H1 (cell line): ENCODE measurements at regions not wholly inside any gene's neighbourhood (a gene's known extent, or its start where the extent isn't known, plus 50 kb on each side); places are given as distances from the start of the nearest gene placed in this dataset.

Experiments used
- CTCF ChIA-PET: fragments of 300-600 bp; sonication (Branson Sonifier 250); formaldehyde crosslinking; loops from one replicate; lab custom pipeline; 2021; ENCODE audit not compliant: partially characterized antibody; lab: Charles Lee
- POLR2A ChIA-PET: fragments of 300-600 bp; sonication (Branson Sonifier 250); formaldehyde crosslinking; loops from one replicate; lab custom pipeline; 2021; ENCODE audit warnings: inconsistent platforms; ENCODE audit not compliant: partially characterized antibody; lab: Charles Lee
- DNase-seq, 2 experiments: peaks; one replicate each; pipeline versions ENCODE4 v3.0.0 to v3.0.0-alpha.2; 2010 to 2022; ENCODE audit warnings: low spot score in 2 of 2, low read depth in 1 of 2, mixed read lengths in 1 of 2
- FAIRE-seq: peaks from 2 replicates; lab custom pipeline; 2011; peaks lifted over from hg19 to GRCh38; lab: Jason Lieb, UNC
- H2AFZ ChIP-seq: 2 replicates; pipeline ENCODE4 v1.8.1; 2012; ENCODE audit warnings: low read length, inconsistent platforms
- H2AK5ac ChIP-seq: 2 replicates; pipeline ENCODE4 v1.6.1; 2013; ENCODE audit warnings: low read depth, low read length
- H2BK120ac ChIP-seq: replicated peaks from 2 replicates; pipeline ENCODE3; 2013; ENCODE audit warnings: low read depth, low read length, inconsistent platforms
- H2BK12ac ChIP-seq: 2 replicates; pipeline ENCODE4 v1.6.1; 2013; ENCODE audit warnings: low read depth, low read length
- H2BK15ac ChIP-seq: 2 replicates; pipeline ENCODE4 v1.6.1; 2013; ENCODE audit warnings: low read length
- H2BK20ac ChIP-seq: 2 replicates; pipeline ENCODE4 v1.6.1; 2013; ENCODE audit warnings: low read length
- H2BK5ac ChIP-seq: 2 replicates; pipeline ENCODE4 v1.6.1; 2013; ENCODE audit warnings: low read depth, low read length
- H3K14ac ChIP-seq: 2 replicates; pipeline ENCODE4 v1.6.1; 2013; ENCODE audit warnings: inconsistent platforms; ENCODE audit not compliant: insufficient read length
- H3K18ac ChIP-seq: 2 replicates; pipeline ENCODE4 v1.6.1; 2013; ENCODE audit warnings: low read length; ENCODE audit errors: extremely low read depth
- H3K23ac ChIP-seq: 2 replicates; pipeline ENCODE4 v1.6.1; 2013; ENCODE audit warnings: inconsistent platforms; ENCODE audit not compliant: insufficient read length
- H3K23me2 ChIP-seq: 2 replicates; pipeline ENCODE4 v1.6.1; 2013; ENCODE audit warnings: low read depth, low read length
- H3K27ac ChIP-seq: 2 replicates; pipeline ENCODE4 v1.6.1; 2011; ENCODE audit warnings: low read depth, low read length, inconsistent platforms
- H3K27me3 ChIP-seq, 4 experiments: replicated peaks in 1 of 4; 1 replicate in 1 of 4; 2 replicates in 3 of 4; pipeline versions ENCODE4 v1.6.1 to v1.8.1; 2011 to 2013; ENCODE audit warnings: low read length in 3 of 4, mild to moderate bottlenecking in 3 of 4, inconsistent platforms in 2 of 4, mixed read lengths in 2 of 4, moderate library complexity in 1 of 4; ENCODE audit not compliant: control insufficient read depth in 3 of 4, insufficient read depth in 3 of 4; ENCODE audit errors: extremely low read depth in 1 of 4
- H3K36me3 ChIP-seq, 4 experiments: 2 replicates each; pipeline versions ENCODE4 v1.6.1 to v1.8.1; 2011 to 2013; ENCODE audit warnings: mild to moderate bottlenecking in 4 of 4, low read length in 3 of 4, moderate library complexity in 2 of 4, control low read depth in 1 of 4, inconsistent platforms in 1 of 4; ENCODE audit not compliant: insufficient read depth in 4 of 4, control insufficient read depth in 2 of 4
- H3K4ac ChIP-seq: replicated peaks from 2 replicates; pipeline ENCODE3; 2013; ENCODE audit warnings: low read length, low read depth, mixed read lengths, inconsistent platforms; ENCODE audit not compliant: insufficient read length
- H3K4me1 ChIP-seq, 4 experiments: replicated peaks in 1 of 4; 1 replicate in 1 of 4; 2 replicates in 3 of 4; pipeline versions ENCODE4 v1.6.1 to v1.8.1; 2011 to 2013; ENCODE audit warnings: low read length in 3 of 4, inconsistent platforms in 2 of 4, mixed read lengths in 1 of 4; ENCODE audit not compliant: insufficient read depth in 4 of 4, control insufficient read depth in 3 of 4
- H3K4me2 ChIP-seq, 2 experiments: 2 replicates each; pipeline versions ENCODE4 v1.6.1 to v1.8.1; 2011 to 2013; ENCODE audit warnings: low read depth in 2 of 2, low read length in 2 of 2, control low read depth in 1 of 2, inconsistent platforms in 1 of 2, mild to moderate bottlenecking in 1 of 2; ENCODE audit not compliant: insufficient read depth in 1 of 2
- H3K4me3 ChIP-seq, 4 experiments: fragments of 200-600, 300-600 bp in 1 of 4; sonication (generic), shearing (Covaris generic), sonication (Bioruptor Twin) in 1 of 4; 2 replicates each; pipeline versions ENCODE4 v1.5.1 to v1.8.1; 2011 to 2016; ENCODE audit warnings: low read length in 4 of 4, low read depth in 3 of 4, control low read depth in 2 of 4, inconsistent platforms in 2 of 4, mild to moderate bottlenecking in 2 of 4, mixed read lengths in 1 of 4, moderate library complexity in 1 of 4; ENCODE audit not compliant: insufficient read depth in 2 of 4; ENCODE audit errors: extremely low read depth in 1 of 4
- H3K56ac ChIP-seq: replicated peaks from 2 replicates; pipeline ENCODE3; 2013; ENCODE audit warnings: low read depth, mild to moderate bottlenecking, mixed read lengths, low read length, inconsistent platforms; ENCODE audit not compliant: insufficient read length
- H3K79me1 ChIP-seq: 2 replicates; pipeline ENCODE4 v1.6.1; 2013; ENCODE audit warnings: low read depth, low read length, control low read depth
- H3K79me2 ChIP-seq, 2 experiments: 2 replicates each; pipeline versions ENCODE4 v1.6.1 to v1.8.1; 2012 to 2013; ENCODE audit warnings: low read length in 2 of 2, mild to moderate bottlenecking in 2 of 2, inconsistent platforms in 1 of 2; ENCODE audit not compliant: insufficient read depth in 2 of 2, control insufficient read depth in 1 of 2
- H3K9ac ChIP-seq, 4 experiments: replicated peaks in 1 of 4; 1 replicate in 1 of 4; 2 replicates in 3 of 4; pipeline versions ENCODE4 v1.6.1 to v1.8.1; 2011 to 2013; ENCODE audit warnings: low read depth in 3 of 4, low read length in 3 of 4, control low read depth in 2 of 4, mild to moderate bottlenecking in 2 of 4, moderate library complexity in 2 of 4, inconsistent platforms in 1 of 4; ENCODE audit errors: extremely low read depth in 1 of 4
- H3K9me3 ChIP-seq, 2 experiments: 2 replicates each; pipeline versions ENCODE4 v1.6.1 to v1.8.1; 2012 to 2013; ENCODE audit warnings: mild to moderate bottlenecking in 2 of 2, moderate library complexity in 2 of 2, control low read depth in 1 of 2, inconsistent platforms in 1 of 2, low read depth in 1 of 2, low read length in 1 of 2, mixed read lengths in 1 of 2; ENCODE audit not compliant: insufficient read depth in 2 of 2
- H4K20me1 ChIP-seq, 2 experiments: replicated peaks in 1 of 2; 2 replicates each; pipeline versions ENCODE3 to v1.8.1; 2011 to 2013; ENCODE audit warnings: inconsistent platforms in 2 of 2, low read length in 2 of 2, mild to moderate bottlenecking in 1 of 2; ENCODE audit not compliant: insufficient read depth in 2 of 2, control insufficient read depth in 1 of 2
- H4K5ac ChIP-seq: 2 replicates; pipeline ENCODE4 v1.6.1; 2013; ENCODE audit warnings: low read length, low read depth, mixed read lengths, inconsistent platforms; ENCODE audit not compliant: insufficient read length
- H4K8ac ChIP-seq: 2 replicates; pipeline ENCODE4 v1.8.0; 2013; ENCODE audit warnings: mild to moderate bottlenecking, moderate library complexity, low read length, inconsistent platforms; ENCODE audit not compliant: insufficient read depth; ENCODE audit errors: extremely low read depth
- H4K91ac ChIP-seq: replicated peaks from 2 replicates; pipeline ENCODE3; 2013; ENCODE audit warnings: low read length, mixed read lengths, inconsistent platforms; ENCODE audit not compliant: insufficient read length
- ASH2L ChIP-seq: fragments of 200-600, 300-600 bp; sonication (generic); IDR thresholded peaks from one replicate; pipeline ENCODE4 v1.7.1; 2017; ENCODE audit warnings: low read length
- BCL11A ChIP-seq, 2 experiments: IDR thresholded peaks; one replicate each; pipeline ENCODE4 v1.6.1; 2011; ENCODE audit warnings: low read depth in 2 of 2, low read length in 2 of 2, mild to moderate bottlenecking in 2 of 2
- EGR1 ChIP-seq: IDR thresholded peaks from 2 replicates; pipeline ENCODE4 v1.6.1; 2011; ENCODE audit warnings: low read depth, low read length, borderline replicate concordance
- GABPA ChIP-seq: IDR thresholded peaks from 2 replicates; pipeline ENCODE4 v1.6.1; 2011; ENCODE audit warnings: mild to moderate bottlenecking, low read length, moderate library complexity, borderline replicate concordance; ENCODE audit not compliant: insufficient read depth
- KDM1A ChIP-seq: fragments of 200-600, 300-600 bp; sonication (generic); IDR thresholded peaks from 2 replicates; pipeline ENCODE4 v1.7.1; 2016; ENCODE audit warnings: mild to moderate bottlenecking, low read length, borderline replicate concordance
- KDM5A ChIP-seq: fragments of 200-600 bp; IDR thresholded peaks from 2 replicates; pipeline ENCODE4 v1.7.1; 2012; ENCODE audit warnings: mild to moderate bottlenecking, low read length, inconsistent platforms, mixed read lengths
- SAP30 ChIP-seq: fragments of 300-600 bp; sonication (generic); IDR thresholded peaks from 2 replicates; pipeline ENCODE4 v1.7.1; 2012; ENCODE audit warnings: low read length, moderate library complexity, mild to moderate bottlenecking, inconsistent platforms; ENCODE audit not compliant: insufficient read depth, insufficient replicate concordance
- SIN3A ChIP-seq, 2 experiments: IDR thresholded peaks in 1 of 2; conservative IDR thresholded peaks in 1 of 2; 2 replicates each; pipeline ENCODE4 v1.6.1; 2011 to 2012; ENCODE audit warnings: low read length in 2 of 2, improper control_type of control experiment in 1 of 2, low read depth in 1 of 2, mild to moderate bottlenecking in 1 of 2
- SIX5 ChIP-seq: IDR thresholded peaks from 2 replicates; pipeline ENCODE4 v1.6.1; 2011; ENCODE audit warnings: mild to moderate bottlenecking, low read depth, low read length
- TAF1 ChIP-seq: IDR thresholded peaks from 2 replicates; pipeline ENCODE4 v1.6.1; 2011; ENCODE audit warnings: mild to moderate bottlenecking, low read depth, low read length
- WGBS, 2 experiments: shearing (Covaris generic) in 1 of 2; methylation state at CpG; one replicate each; pipeline versions ENCODE4 v1.1.6 to v1.1.7; 2013 to 2015; ENCODE audit warnings: low lambda C conversion rate in 2 of 2, mixed read lengths in 2 of 2, inconsistent platforms in 1 of 2, low coverage in 1 of 2, missing lambda C conversion rate in 1 of 2; ENCODE audit not compliant: insufficient replicate concordance in 2 of 2, insufficient coverage in 1 of 2, insufficient read length in 1 of 2; ENCODE audit errors: extremely low coverage in 1 of 2, missing lambda C conversion rate in 1 of 2; 5-methylcytosine and 5-hydroxymethylcytosine counted together
- TF ChIP-seq, protein P1 (sequence below): IDR thresholded peaks from 2 replicates; pipeline ENCODE4 v1.6.1; 2012; ENCODE audit warnings: inconsistent platforms

DNA sequence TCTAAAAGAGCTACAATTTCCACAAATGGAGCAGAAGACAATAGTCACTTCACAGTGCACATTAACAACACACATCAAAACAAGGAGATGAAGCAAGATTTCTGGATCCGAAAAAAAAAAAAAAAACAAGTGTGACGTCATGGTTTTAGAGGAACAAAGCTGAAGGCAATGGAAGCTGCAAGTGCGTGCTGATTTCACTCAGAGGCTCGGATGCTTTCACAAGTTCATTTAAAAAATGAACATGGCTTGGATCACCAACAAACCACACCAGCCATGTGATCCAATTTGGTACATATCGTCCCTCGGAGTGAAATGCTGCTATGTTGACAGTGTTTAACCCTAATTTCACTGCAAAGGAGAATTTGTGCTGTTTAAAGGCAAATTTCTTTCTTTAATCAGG lies 337.0 kb upstream of the PRKCQ start:
- Histone ChIP-seq H2BK15ac (no peak overlapping the region), H3K4ac (no peak overlapping the region), H2BK120ac (no peak overlapping the region), H3K79me1 (no peaks in the 10 kb centered on the region), H2BK5ac (no peak overlapping the region), H3K18ac (no peak overlapping the region), H4K8ac (no peak overlapping the region), H3K56ac (no peak overlapping the region), H4K5ac (no peak overlapping the region), H2AFZ (no peak overlapping the region), H2AK5ac (no peak overlapping the region), H3K27ac (no peak overlapping the region), H3K4me2 (no peak overlapping the region), H3K9me3 (no peaks in the 10 kb centered on the region), H3K27me3 (no peaks in the 10 kb centered on the region), H3K9ac (no peak overlapping the region), H2BK12ac (no peak overlapping the region), H3K23me2 (peaks cover 2% of the 10 kb centered on the region; the same call in 1 of the 2 replicates), H4K20me1 (no peaks in the 10 kb centered on the region), H4K91ac (no peak overlapping the region), H3K4me3 (no peak overlapping the region), H3K4me1 (no peaks in the 10 kb centered on the region), H3K36me3 (no peaks in the 10 kb centered on the region), H3K14ac (no peak overlapping the region), H3K23ac (no peak overlapping the region), H3K79me2 (no peaks in the 10 kb centered on the region), H2BK20ac (no peak overlapping the region)
- ChIA-PET POLR2A (no interaction called here), CTCF (interaction anchor here (0.6 kb wide), 1 partner anchor 114 kb away, joined by 3 read pairs; no protein-coding TSS in a partner anchor)
- DNase-seq (no peak), FAIRE-seq (no peak)
- 93% methylated on average over 6 of the region's 6 CpGs; no CpG with 5 or more reads in 1 of the 2 experiments for WGBS, 2 experiments
- TF ChIP-seq KDM1A, result no peak
- no peak for TF ChIP-seq TAF1
- TF ChIP-seq GABPA, result no peak
- TF ChIP-seq SIX5, result no peak
- TF ChIP-seq EGR1, result no peak
- TF ChIP-seq, protein P1, sequence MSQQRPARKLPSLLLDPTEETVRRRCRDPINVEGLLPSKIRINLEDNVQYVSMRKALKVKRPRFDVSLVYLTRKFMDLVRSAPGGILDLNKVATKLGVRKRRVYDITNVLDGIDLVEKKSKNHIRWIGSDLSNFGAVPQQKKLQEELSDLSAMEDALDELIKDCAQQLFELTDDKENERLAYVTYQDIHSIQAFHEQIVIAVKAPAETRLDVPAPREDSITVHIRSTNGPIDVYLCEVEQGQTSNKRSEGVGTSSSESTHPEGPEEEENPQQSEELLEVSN, result no peak
- TF ChIP-seq KDM5A, result no peak
- TF ChIP-seq SIN3A (conservative IDR thresholded peaks at IDR 0.05 in 1 of 2, IDR thresholded peaks at IDR 0.05 in 1 of 2; ENCODE audit: low read depth in 1 of 2, low read length in 2 of 2), result no peak
- no peak for TF ChIP-seq SAP30
- TF ChIP-seq ASH2L, result no peak
- TF ChIP-seq BCL11A (IDR thresholded peaks at IDR 0.05; ENCODE audit: low read depth in 2 of 2, low read length in 2 of 2), result no peak
